ENCODE measurements at regions not wholly inside any gene's neighbourhood (a gene's known extent, or its start where the extent isn't known, plus 50 kb on each side); places are given as distances from the start of the nearest gene placed in this dataset.

- TF ChIP-seq, protein P1, sequence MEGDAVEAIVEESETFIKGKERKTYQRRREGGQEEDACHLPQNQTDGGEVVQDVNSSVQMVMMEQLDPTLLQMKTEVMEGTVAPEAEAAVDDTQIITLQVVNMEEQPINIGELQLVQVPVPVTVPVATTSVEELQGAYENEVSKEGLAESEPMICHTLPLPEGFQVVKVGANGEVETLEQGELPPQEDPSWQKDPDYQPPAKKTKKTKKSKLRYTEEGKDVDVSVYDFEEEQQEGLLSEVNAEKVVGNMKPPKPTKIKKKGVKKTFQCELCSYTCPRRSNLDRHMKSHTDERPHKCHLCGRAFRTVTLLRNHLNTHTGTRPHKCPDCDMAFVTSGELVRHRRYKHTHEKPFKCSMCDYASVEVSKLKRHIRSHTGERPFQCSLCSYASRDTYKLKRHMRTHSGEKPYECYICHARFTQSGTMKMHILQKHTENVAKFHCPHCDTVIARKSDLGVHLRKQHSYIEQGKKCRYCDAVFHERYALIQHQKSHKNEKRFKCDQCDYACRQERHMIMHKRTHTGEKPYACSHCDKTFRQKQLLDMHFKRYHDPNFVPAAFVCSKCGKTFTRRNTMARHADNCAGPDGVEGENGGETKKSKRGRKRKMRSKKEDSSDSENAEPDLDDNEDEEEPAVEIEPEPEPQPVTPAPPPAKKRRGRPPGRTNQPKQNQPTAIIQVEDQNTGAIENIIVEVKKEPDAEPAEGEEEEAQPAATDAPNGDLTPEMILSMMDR (conservative IDR thresholded peaks at IDR 0.05; ENCODE audit: low read depth, low read length), result no peak
- no peak overlapping the region for H3K4me3 ChIP-seq (ENCODE audit: low read length)
- DNase-seq (ENCODE audit: low read depth), result no peak
These were observed 108.6 kb upstream of the RUNX3 start for GRCh38 chr1:25038699-25039098.

- DNase-seq (ENCODE audit: low read depth), result no peak
- no peak overlapping the region for H3K4me3 ChIP-seq (ENCODE audit: low read length)
- TF ChIP-seq, protein P1 (conservative IDR thresholded peaks at IDR 0.05; ENCODE audit: low read depth, low read length), result peak; percentile 71
These were observed 107.3 kb upstream of the RUNX3 start for GRCh38 chr1:25037174-25038074.

- no peak for DNase-seq (ENCODE audit: low read depth)
- TF ChIP-seq, protein P1 (conservative IDR thresholded peaks at IDR 0.05; ENCODE audit: low read depth, low read length), result no peak
- H3K4me3 ChIP-seq (ENCODE audit: low read length), result no peak overlapping the region
These were observed 106.1 kb upstream of the RUNX3 start for GRCh38 chr1:25036117-25036546.

- no peak for DNase-seq (ENCODE audit: low read depth)
- H3K4me3 ChIP-seq (ENCODE audit: low read length), result no peak overlapping the region
- TF ChIP-seq, protein P1 (conservative IDR thresholded peaks at IDR 0.05; ENCODE audit: low read depth, low read length), result no peak
These were observed 105.5 kb upstream of the RUNX3 start for GRCh38 chr1:25035523-25036116.

GRCh38 chr1:25034736-25035522 lies 104.9 kb upstream of the RUNX3 start:
- H3K4me3 ChIP-seq (ENCODE audit: low read length), result no peak overlapping the region
- TF ChIP-seq, protein P1 (conservative IDR thresholded peaks at IDR 0.05; ENCODE audit: low read depth, low read length), result no peak
- no peak for DNase-seq (ENCODE audit: low read depth)

- H3K4me3 ChIP-seq (ENCODE audit: low read length), result no peak overlapping the region
- TF ChIP-seq, protein P1 (conservative IDR thresholded peaks at IDR 0.05; ENCODE audit: low read depth, low read length), result no peak
- no peak for DNase-seq (ENCODE audit: low read depth)
These were observed 104.0 kb upstream of the RUNX3 start for GRCh38 chr1:25033828-25034705.
